ENCODE measurements at regions not wholly inside any gene's neighbourhood (a gene's known extent, or its start where the extent isn't known, plus 50 kb on each side); places are given as distances from the start of the nearest gene placed in this dataset.

DNA sequence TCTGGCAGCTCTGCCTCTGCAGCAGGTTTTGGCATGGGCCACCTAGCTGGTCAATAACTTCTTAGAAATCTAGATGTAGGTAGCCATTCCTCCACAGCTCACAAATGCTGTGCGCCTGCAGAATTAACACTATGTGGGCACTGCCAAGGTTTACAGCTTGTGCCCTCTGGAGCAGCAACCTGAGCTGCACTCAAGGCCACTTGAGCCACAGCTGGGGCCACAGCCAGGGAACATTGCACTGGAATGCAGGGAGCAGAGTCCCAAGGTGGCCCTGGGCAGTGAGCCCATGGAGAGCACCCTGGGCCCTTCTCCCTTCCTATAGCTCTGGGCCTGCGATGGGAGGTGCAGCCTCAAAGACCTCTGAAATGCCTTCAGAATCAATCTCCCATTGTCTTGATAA, 365.3 kb downstream of the SATB2 start:
- no peaks in the 10 kb centered on the region for H3K4me1 ChIP-seq (ENCODE audit: control insufficient read depth in 4 of 4, insufficient read depth in 4 of 4, low read length in 3 of 4)
- no peak overlapping the region for H3K4me3 ChIP-seq (ENCODE audit: low read depth in 1 of 3, low read length in 3 of 3)
- no peak overlapping the region for H3K27ac ChIP-seq (ENCODE audit: low read depth in 1 of 2, low read length in 2 of 2)
- no peak for TF ChIP-seq GABPA (IDR thresholded peaks at IDR 0.05 in 1 of 2, conservative IDR thresholded peaks at IDR 0.05 in 1 of 2)
- no peak for TF ChIP-seq RAD21 (IDR thresholded peaks at IDR 0.05)
- TF ChIP-seq, protein P1, sequence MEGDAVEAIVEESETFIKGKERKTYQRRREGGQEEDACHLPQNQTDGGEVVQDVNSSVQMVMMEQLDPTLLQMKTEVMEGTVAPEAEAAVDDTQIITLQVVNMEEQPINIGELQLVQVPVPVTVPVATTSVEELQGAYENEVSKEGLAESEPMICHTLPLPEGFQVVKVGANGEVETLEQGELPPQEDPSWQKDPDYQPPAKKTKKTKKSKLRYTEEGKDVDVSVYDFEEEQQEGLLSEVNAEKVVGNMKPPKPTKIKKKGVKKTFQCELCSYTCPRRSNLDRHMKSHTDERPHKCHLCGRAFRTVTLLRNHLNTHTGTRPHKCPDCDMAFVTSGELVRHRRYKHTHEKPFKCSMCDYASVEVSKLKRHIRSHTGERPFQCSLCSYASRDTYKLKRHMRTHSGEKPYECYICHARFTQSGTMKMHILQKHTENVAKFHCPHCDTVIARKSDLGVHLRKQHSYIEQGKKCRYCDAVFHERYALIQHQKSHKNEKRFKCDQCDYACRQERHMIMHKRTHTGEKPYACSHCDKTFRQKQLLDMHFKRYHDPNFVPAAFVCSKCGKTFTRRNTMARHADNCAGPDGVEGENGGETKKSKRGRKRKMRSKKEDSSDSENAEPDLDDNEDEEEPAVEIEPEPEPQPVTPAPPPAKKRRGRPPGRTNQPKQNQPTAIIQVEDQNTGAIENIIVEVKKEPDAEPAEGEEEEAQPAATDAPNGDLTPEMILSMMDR (IDR thresholded peaks at IDR 0.05; ENCODE audit: low read depth, low read length, missing input control): no peak
- TF ChIP-seq TAF1 (conservative IDR thresholded peaks at IDR 0.05): no peak
- H3K9ac ChIP-seq (ENCODE audit: low read depth in 1 of 2, low read length in 2 of 2): no peak overlapping the region
- no peak for DNase-seq (ENCODE audit: low spot score)
- H3K9me3 ChIP-seq (ENCODE audit: control insufficient read depth in 4 of 4, low read length in 3 of 4): no peaks in the 10 kb centered on the region
- no peaks in the 10 kb centered on the region for H3K36me3 ChIP-seq (ENCODE audit: control insufficient read depth in 4 of 4, insufficient read depth in 3 of 4, low read depth in 1 of 4, low read length in 3 of 4)
- H3K27me3 ChIP-seq (ENCODE audit: control insufficient read depth in 4 of 4, insufficient read depth in 4 of 4, low read length in 3 of 4): peaks cover 0 to 2% (median 0%) of the 10 kb centered on the region in 4 donors
- WGBS: 94% methylated on average over 2 of the region's 2 CpGs

GRCh38 chr2:199085261-199085660, 372.5 kb downstream of the SATB2 start:
- WGBS: 84% methylated on average over 5 of the region's 5 CpGs

More at GRCh38 chr2:199085261-199085660, 372.5 kb downstream of the SATB2 start:
- H3K4me3 ChIP-seq (ENCODE audit: low read depth in 1 of 3, low read length in 3 of 3): no peak overlapping the region
- no peak overlapping the region for H3K27ac ChIP-seq (ENCODE audit: low read depth in 1 of 2, low read length in 2 of 2)
- TF ChIP-seq ZBTB33 (IDR thresholded peaks at IDR 0.05) (no peak), ATF3 (IDR thresholded peaks at IDR 0.05) (no peak), NR2F2 (IDR thresholded peaks at IDR 0.05) (no peak), FOXA2 (IDR thresholded peaks at IDR 0.05) (no peak), TAF1 (conservative IDR thresholded peaks at IDR 0.05) (no peak), RAD21 (IDR thresholded peaks at IDR 0.05) (no peak), JUND (IDR thresholded peaks at IDR 0.05) (no peak), GABPA (IDR thresholded peaks at IDR 0.05 in 1 of 2, conservative IDR thresholded peaks at IDR 0.05 in 1 of 2) (no peak), HNF4A (conservative IDR thresholded peaks at IDR 0.05) (no peak), FOXA1 (IDR thresholded peaks at IDR 0.05) (no peak), HNF4G (IDR thresholded peaks at IDR 0.05) (no peak), EGR1 (IDR thresholded peaks at IDR 0.05; ENCODE audit: low read depth in 2 of 2) (no peak), RXRA (IDR thresholded peaks at IDR 0.05) (no peak), SP1 (IDR thresholded peaks at IDR 0.05) (no peak), YY1 (IDR thresholded peaks at IDR 0.05) (no peak)
- TF ChIP-seq, protein P1 (IDR thresholded peaks at IDR 0.05; ENCODE audit: low read depth, low read length, missing input control): no peak
- TF ChIP-seq, protein P2, sequence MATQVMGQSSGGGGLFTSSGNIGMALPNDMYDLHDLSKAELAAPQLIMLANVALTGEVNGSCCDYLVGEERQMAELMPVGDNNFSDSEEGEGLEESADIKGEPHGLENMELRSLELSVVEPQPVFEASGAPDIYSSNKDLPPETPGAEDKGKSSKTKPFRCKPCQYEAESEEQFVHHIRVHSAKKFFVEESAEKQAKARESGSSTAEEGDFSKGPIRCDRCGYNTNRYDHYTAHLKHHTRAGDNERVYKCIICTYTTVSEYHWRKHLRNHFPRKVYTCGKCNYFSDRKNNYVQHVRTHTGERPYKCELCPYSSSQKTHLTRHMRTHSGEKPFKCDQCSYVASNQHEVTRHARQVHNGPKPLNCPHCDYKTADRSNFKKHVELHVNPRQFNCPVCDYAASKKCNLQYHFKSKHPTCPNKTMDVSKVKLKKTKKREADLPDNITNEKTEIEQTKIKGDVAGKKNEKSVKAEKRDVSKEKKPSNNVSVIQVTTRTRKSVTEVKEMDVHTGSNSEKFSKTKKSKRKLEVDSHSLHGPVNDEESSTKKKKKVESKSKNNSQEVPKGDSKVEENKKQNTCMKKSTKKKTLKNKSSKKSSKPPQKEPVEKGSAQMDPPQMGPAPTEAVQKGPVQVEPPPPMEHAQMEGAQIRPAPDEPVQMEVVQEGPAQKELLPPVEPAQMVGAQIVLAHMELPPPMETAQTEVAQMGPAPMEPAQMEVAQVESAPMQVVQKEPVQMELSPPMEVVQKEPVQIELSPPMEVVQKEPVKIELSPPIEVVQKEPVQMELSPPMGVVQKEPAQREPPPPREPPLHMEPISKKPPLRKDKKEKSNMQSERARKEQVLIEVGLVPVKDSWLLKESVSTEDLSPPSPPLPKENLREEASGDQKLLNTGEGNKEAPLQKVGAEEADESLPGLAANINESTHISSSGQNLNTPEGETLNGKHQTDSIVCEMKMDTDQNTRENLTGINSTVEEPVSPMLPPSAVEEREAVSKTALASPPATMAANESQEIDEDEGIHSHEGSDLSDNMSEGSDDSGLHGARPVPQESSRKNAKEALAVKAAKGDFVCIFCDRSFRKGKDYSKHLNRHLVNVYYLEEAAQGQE (IDR thresholded peaks at IDR 0.05): no peak
- TF ChIP-seq, protein P3, sequence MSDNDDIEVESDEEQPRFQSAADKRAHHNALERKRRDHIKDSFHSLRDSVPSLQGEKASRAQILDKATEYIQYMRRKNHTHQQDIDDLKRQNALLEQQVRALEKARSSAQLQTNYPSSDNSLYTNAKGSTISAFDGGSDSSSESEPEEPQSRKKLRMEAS (IDR thresholded peaks at IDR 0.05): no peak
- no peak for DNase-seq (ENCODE audit: low spot score)
- H3K9ac ChIP-seq (ENCODE audit: low read depth in 1 of 2, low read length in 2 of 2): no peak overlapping the region
- no peaks in the 10 kb centered on the region for H3K27me3 ChIP-seq (ENCODE audit: control insufficient read depth in 4 of 4, insufficient read depth in 4 of 4, low read length in 3 of 4)
- H3K4me1 ChIP-seq (ENCODE audit: control insufficient read depth in 4 of 4, insufficient read depth in 4 of 4, low read length in 3 of 4): no peaks in the 10 kb centered on the region
- no peaks in the 10 kb centered on the region for H3K36me3 ChIP-seq (ENCODE audit: control insufficient read depth in 4 of 4, insufficient read depth in 3 of 4, low read depth in 1 of 4, low read length in 3 of 4)
- no peaks in the 10 kb centered on the region for H3K9me3 ChIP-seq (ENCODE audit: control insufficient read depth in 4 of 4, low read length in 3 of 4)

Data from liver (tissue), 8 donors.